H4 (cell line): ENCODE measurements at regions not wholly inside any gene's neighbourhood (a gene's known extent, or its start where the extent isn't known, plus 50 kb on each side); places are given as distances from the start of the nearest gene placed in this dataset.
A peak's percentile ranks its signal among the peaks of the same experiment; 100 is the strongest.
"Not testable (repeated sequence)": the region's sequence is repeated elsewhere in the genome, so short reads cannot be mapped to it uniquely, and the experiment has no call there.

Source experiments
- DNase-seq: peaks from one replicate; pipeline ENCODE4 v3.0.0-alpha.2; 2015; ENCODE audit warnings: low spot score

- DNase-seq = no peak
Measured at GRCh38 chr16:60681043-60681442, 1355.2 kb downstream of the CDH8 start.

GRCh38 chr16:60675022-60675421 is 1361.2 kb downstream of the CDH8 start:
- no peak for DNase-seq

GRCh38 chr16:60674241-60674640 is 1362.0 kb downstream of the CDH8 start:
- no peak for DNase-seq

GRCh38 chr16:60655514-60656153 is 1380.6 kb downstream of the CDH8 start:
- DNase-seq = no peak

GRCh38 chr16:60651346-60651745 is 1384.9 kb downstream of the CDH8 start:
- no peak for DNase-seq

GRCh38 chr16:60648290-60648689 is 1387.9 kb downstream of the CDH8 start:
- DNase-seq = no peak

- not testable (repeated sequence) for DNase-seq
Measured at GRCh38 chr16:60647388-60647787, 1388.8 kb downstream of the CDH8 start.

GRCh38 chr16:60646631-60647030 is 1389.6 kb downstream of the CDH8 start:
- no peak for DNase-seq

GRCh38 chr16:60645541-60645940 is 1390.7 kb downstream of the CDH8 start:
- DNase-seq = no peak

- no peak for DNase-seq
Measured at GRCh38 chr16:60642956-60643355, 1393.3 kb downstream of the CDH8 start.

- DNase-seq = peak; percentile 9
Measured at GRCh38 chr16:60641067-60641665, 1395.1 kb downstream of the CDH8 start.

- DNase-seq = no peak
Measured at GRCh38 chr16:60640038-60640437, 1396.2 kb downstream of the CDH8 start.

GRCh38 chr16:60636636-60637035 is 1399.6 kb downstream of the CDH8 start:
- not testable (repeated sequence) for DNase-seq

GRCh38 chr16:60636117-60636516 is 1400.1 kb downstream of the CDH8 start:
- no peak for DNase-seq

GRCh38 chr16:60635548-60635947 is 1400.7 kb downstream of the CDH8 start:
- DNase-seq = no peak

GRCh38 chr16:60611844-60612243 is 1424.4 kb downstream of the CDH8 start:
- DNase-seq = no peak

- DNase-seq = peak; percentile 5
Measured at GRCh38 chr16:60608971-60609370, 1427.3 kb downstream of the CDH8 start.

- not testable (repeated sequence) for DNase-seq
Measured at GRCh38 chr16:60605652-60606051, 1430.6 kb downstream of the CDH8 start.

- DNase-seq = no peak
Measured at GRCh38 chr16:60605176-60605575, 1431.1 kb downstream of the CDH8 start.

- no peak for DNase-seq
Measured at GRCh38 chr16:60586493-60586892, 1449.7 kb downstream of the CDH8 start.

- DNase-seq = no peak
Measured at GRCh38 chr16:60582528-60582927, 1453.7 kb downstream of the CDH8 start.

GRCh38 chr16:60566901-60567300 is 1469.3 kb downstream of the CDH8 start:
- DNase-seq = no peak

GRCh38 chr16:60564588-60564987 is 1471.7 kb downstream of the CDH8 start:
- DNase-seq = no peak

GRCh38 chr16:60563166-60563565 is 1473.1 kb downstream of the CDH8 start:
- no peak for DNase-seq
